NCI-H1048 (cell line): ENCODE measurements at regions not wholly inside any gene's neighbourhood (a gene's known extent, or its start where the extent isn't known, plus 50 kb on each side); places are given as distances from the start of the nearest gene placed in this dataset.

Source experiments
- DNase-seq: peaks from one replicate; lab custom pipeline; 2025; lab: John Stamatoyannopoulos, UW

- DNase-seq = no peak
Measured at GRCh38 chr7:46239846-46240245, 318.8 kb upstream of the IGFBP3 start.

GRCh38 chr7:46237466-46237865 is 316.4 kb upstream of the IGFBP3 start:
- DNase-seq = no peak

- DNase-seq = no peak
Measured at GRCh38 chr7:46233585-46234329, 312.7 kb upstream of the IGFBP3 start.

- DNase-seq = no peak
Measured at GRCh38 chr7:46230990-46231305, 309.9 kb upstream of the IGFBP3 start.

GRCh38 chr7:46230298-46230989 is 309.4 kb upstream of the IGFBP3 start:
- DNase-seq = no peak

GRCh38 chr7:46229409-46229808 is 308.3 kb upstream of the IGFBP3 start:
- no peak for DNase-seq

GRCh38 chr7:46226860-46227259 is 305.8 kb upstream of the IGFBP3 start:
- no peak for DNase-seq

- DNase-seq = no peak
Measured at GRCh38 chr7:46224363-46224762, 303.3 kb upstream of the IGFBP3 start.

GRCh38 chr7:46220066-46220630 is 299.1 kb upstream of the IGFBP3 start:
- DNase-seq = no peak

- DNase-seq = no peak
Measured at GRCh38 chr7:46218461-46219200, 297.6 kb upstream of the IGFBP3 start.

- peak; percentile 14 for DNase-seq
Measured at GRCh38 chr7:46215987-46216567, 295.0 kb upstream of the IGFBP3 start.

GRCh38 chr7:46214526-46214925 is 293.5 kb upstream of the IGFBP3 start:
- DNase-seq = no peak

- no peak for DNase-seq
Measured at GRCh38 chr7:46213154-46213537, 292.1 kb upstream of the IGFBP3 start.

- DNase-seq = no peak
Measured at GRCh38 chr7:46212425-46213153, 291.5 kb upstream of the IGFBP3 start.

- DNase-seq = no peak
Measured at GRCh38 chr7:46210467-46210866, 289.4 kb upstream of the IGFBP3 start.

- no peak for DNase-seq
Measured at GRCh38 chr7:46209611-46210388, 288.7 kb upstream of the IGFBP3 start.

- no peak for DNase-seq
Measured at GRCh38 chr7:46208635-46209525, 287.8 kb upstream of the IGFBP3 start.

GRCh38 chr7:46207931-46208634 is 287.0 kb upstream of the IGFBP3 start:
- no peak for DNase-seq

- no peak for DNase-seq
Measured at GRCh38 chr7:46206476-46207060, 285.5 kb upstream of the IGFBP3 start.
